GM23338 (cell line): ENCODE measurements at regions not wholly inside any gene's neighbourhood (a gene's known extent, or its start where the extent isn't known, plus 50 kb on each side); places are given as distances from the start of the nearest gene placed in this dataset.

Experiments used
- CREB1 ChIP-seq: fragments of 250-450 bp; sonication (Bioruptor Pico); IDR thresholded peaks from 2 replicates; pipeline ENCODE4 v1.5.0; 2020; ENCODE audit warnings: low read depth, mild to moderate bottlenecking, moderate library complexity
- EZH2 ChIP-seq: fragments of 200-600 bp; sonication (generic); IDR thresholded peaks from one replicate; pipeline ENCODE4 v1.8.0; 2017; ENCODE audit warnings: antibody characterized with exemption, mild to moderate bottlenecking, low read depth; ENCODE audit not compliant: unreplicated experiment
- EZH2phosphoT487 ChIP-seq: fragments of 200-600 bp; sonication (generic); IDR thresholded peaks from one replicate; pipeline ENCODE4 v1.8.1; 2018; ENCODE audit warnings: antibody characterized with exemption; ENCODE audit not compliant: unreplicated experiment
- NANOG ChIP-seq: IDR thresholded peaks from 2 replicates; pipeline ENCODE4 v1.6.1; 2016; ENCODE audit warnings: antibody characterized with exemption, borderline replicate concordance
- POLR2AphosphoS5 ChIP-seq: IDR thresholded peaks from 2 replicates; pipeline ENCODE4 v1.6.1; 2016; ENCODE audit warnings: antibody characterized with exemption, low read depth
- REST ChIP-seq: IDR thresholded peaks from one replicate; pipeline ENCODE4 v1.6.1; 2018; ENCODE audit warnings: antibody characterized with exemption; ENCODE audit not compliant: unreplicated experiment
- STAT1 ChIP-seq: IDR thresholded peaks from one replicate; pipeline ENCODE4 v1.6.1; 2016; ENCODE audit warnings: antibody characterized with exemption; ENCODE audit not compliant: unreplicated experiment
- TF ChIP-seq, protein P1 (sequence below), 2 experiments: fragments of 200-600 bp in 1 of 2; sonication (generic) in 1 of 2; conservative IDR thresholded peaks; 2 replicates each; pipeline versions ENCODE4 v1.5.1 to v1.6.1; 2016 to 2017; ENCODE audit warnings: antibody characterized with exemption in 2 of 2, low read depth in 2 of 2, mild to moderate bottlenecking in 2 of 2, moderate library complexity in 1 of 2

- TF ChIP-seq, protein P1, sequence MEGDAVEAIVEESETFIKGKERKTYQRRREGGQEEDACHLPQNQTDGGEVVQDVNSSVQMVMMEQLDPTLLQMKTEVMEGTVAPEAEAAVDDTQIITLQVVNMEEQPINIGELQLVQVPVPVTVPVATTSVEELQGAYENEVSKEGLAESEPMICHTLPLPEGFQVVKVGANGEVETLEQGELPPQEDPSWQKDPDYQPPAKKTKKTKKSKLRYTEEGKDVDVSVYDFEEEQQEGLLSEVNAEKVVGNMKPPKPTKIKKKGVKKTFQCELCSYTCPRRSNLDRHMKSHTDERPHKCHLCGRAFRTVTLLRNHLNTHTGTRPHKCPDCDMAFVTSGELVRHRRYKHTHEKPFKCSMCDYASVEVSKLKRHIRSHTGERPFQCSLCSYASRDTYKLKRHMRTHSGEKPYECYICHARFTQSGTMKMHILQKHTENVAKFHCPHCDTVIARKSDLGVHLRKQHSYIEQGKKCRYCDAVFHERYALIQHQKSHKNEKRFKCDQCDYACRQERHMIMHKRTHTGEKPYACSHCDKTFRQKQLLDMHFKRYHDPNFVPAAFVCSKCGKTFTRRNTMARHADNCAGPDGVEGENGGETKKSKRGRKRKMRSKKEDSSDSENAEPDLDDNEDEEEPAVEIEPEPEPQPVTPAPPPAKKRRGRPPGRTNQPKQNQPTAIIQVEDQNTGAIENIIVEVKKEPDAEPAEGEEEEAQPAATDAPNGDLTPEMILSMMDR (conservative IDR thresholded peaks at IDR 0.05; ENCODE audit: low read depth in 2 of 2): no peak
- TF ChIP-seq POLR2AphosphoS5: no peak
- no peak for TF ChIP-seq REST
- no peak for TF ChIP-seq EZH2
- no peak for TF ChIP-seq EZH2phosphoT487
- TF ChIP-seq NANOG: no peak
- no peak for TF ChIP-seq CREB1 (CRISPR knock-in tag)
- TF ChIP-seq STAT1: no peak
Observed at GRCh38 chr4:152073351-152074087, 312.7 kb upstream of the GATB start.
